Prostate gland (tissue), 2 donors: ENCODE measurements at regions not wholly inside any gene's neighbourhood (a gene's known extent, or its start where the extent isn't known, plus 50 kb on each side); places are given as distances from the start of the nearest gene placed in this dataset.
"Not testable (repeated sequence)": the region's sequence is repeated elsewhere in the genome, so short reads cannot be mapped to it uniquely, and the experiment has no call there.

Experiments used
- DNase-seq: peaks from one replicate; pipeline ENCODE4 v3.0.0-alpha.2; 2019; ENCODE audit warnings: low spot score
- H3K27ac ChIP-seq, 2 donors: fragments of 200-600 bp; sonication (generic); 2 replicates each; pipeline ENCODE4 v1.5.1; 2017 to 2019
- H3K27me3 ChIP-seq: fragments of 200-600 bp; sonication (generic); replicated peaks from 2 replicates; pipeline ENCODE4 v1.5.1; 2019; ENCODE audit not compliant: insufficient read depth
- H3K36me3 ChIP-seq, 2 donors: fragments of 200-600 bp; sonication (generic); 1 replicate in 1 of 2; 2 replicates in 1 of 2; pipeline versions ENCODE4 v1.5.1 to v1.8.1; 2017 to 2019
- H3K4me1 ChIP-seq: fragments of 200-600 bp; sonication (generic); replicated peaks from 2 replicates; pipeline ENCODE4 v1.5.1; 2019
- H3K4me3 ChIP-seq, 2 donors: fragments of 200-600 bp; sonication (generic); 2 replicates each; pipeline ENCODE4 v1.5.1; 2017 to 2019
- H3K9me3 ChIP-seq: fragments of 200-600 bp; sonication (generic); 2 replicates; pipeline ENCODE4 v1.5.1; 2017
- CTCF ChIP-seq, 4 experiments: fragments of 200-600 bp in 2 of 4; fragments of 450-650 bp in 2 of 4; sonication (generic) in 2 of 4; IDR thresholded peaks; 1 replicate in 3 of 4; 2 replicates in 1 of 4; pipeline ENCODE4 v1.5.1; 2016 to 2019; ENCODE audit warnings: antibody characterized with exemption in 4 of 4, mild to moderate bottlenecking in 2 of 4, moderate library complexity in 2 of 4
- POLR2A ChIP-seq: fragments of 450-650 bp; IDR thresholded peaks from one replicate; pipeline ENCODE4 v1.6.1; 2016; ENCODE audit warnings: antibody characterized with exemption, mild to moderate bottlenecking
- POLR2AphosphoS5 ChIP-seq: sonication (generic); formaldehyde crosslinking; IDR thresholded peaks from one replicate; pipeline ENCODE4 v1.6.1; 2017; ENCODE audit warnings: antibody characterized with exemption
- WGBS: methylation state at CpG from one replicate; pipeline ENCODE4 v1.1.5; 2018; 5-methylcytosine and 5-hydroxymethylcytosine counted together
- intact Hi-C: fragments of 100-400 bp; cut with DNase I; formaldehyde crosslinking; loops from one replicate; pipeline ENCODE4 v1.14.2; 2022

GRCh38 chr4:79170077-79170476, 155.8 kb downstream of the NAA11 start:
- no peak for DNase-seq
- TF ChIP-seq POLR2A (no peak), POLR2AphosphoS5 (no peak), CTCF (IDR thresholded peaks at IDR 0.05) (no peak)
- Histone ChIP-seq H3K36me3 (no peaks in the 10 kb centered on the region), H3K9me3 (no peaks in the 10 kb centered on the region), H3K27me3 (no peaks in the 10 kb centered on the region), H3K4me3 (no peak overlapping the region), H3K4me1 (peaks cover 6% of the 10 kb centered on the region), H3K27ac (no peak overlapping the region)
- 100% methylated on average over 1 of the region's 1 CpG for WGBS
- intact Hi-C loops, result loop anchor here (10.0 kb wide), 2 partner anchors 85 to 115 kb away; no protein-coding TSS in a partner anchor

GRCh38 chr4:79164907-79165610, 160.8 kb downstream of the NAA11 start:
- H3K9me3 ChIP-seq, result no peaks in the 10 kb centered on the region
- DNase-seq, result no peak
- H3K4me1 ChIP-seq, result no peaks in the 10 kb centered on the region
- no peaks in the 10 kb centered on the region for H3K36me3 ChIP-seq
- no peak overlapping the region for H3K4me3 ChIP-seq
- no peak overlapping the region for H3K27ac ChIP-seq
- no peaks in the 10 kb centered on the region for H3K27me3 ChIP-seq
- WGBS, result 53% methylated on average over 4 of the region's 4 CpGs
- TF ChIP-seq POLR2AphosphoS5, result no peak
- no peak for TF ChIP-seq POLR2A
- TF ChIP-seq CTCF (IDR thresholded peaks at IDR 0.05), result no peak
- intact Hi-C loops, result no loop called here

- no peak overlapping the region for H3K27ac ChIP-seq
- no peaks in the 10 kb centered on the region for H3K36me3 ChIP-seq
- no peak overlapping the region for H3K4me3 ChIP-seq
- H3K9me3 ChIP-seq, result no peaks in the 10 kb centered on the region
- intact Hi-C loops, result no loop called here
- H3K4me1 ChIP-seq, result no peaks in the 10 kb centered on the region
- no peak for DNase-seq
- TF ChIP-seq POLR2AphosphoS5 (no peak), CTCF (IDR thresholded peaks at IDR 0.05) (no peak), POLR2A (no peak)
- H3K27me3 ChIP-seq, result no peaks in the 10 kb centered on the region
- whole genome bisulfite sequencing, result 75% methylated on average over 4 of the region's 4 CpGs
Measured at GRCh38 chr4:79163981-79164490, 161.8 kb downstream of the NAA11 start.

- intact Hi-C loops, result no loop called here
- TF ChIP-seq POLR2A (no peak), CTCF (IDR thresholded peaks at IDR 0.05) (no peak), POLR2AphosphoS5 (no peak)
- no peaks in the 10 kb centered on the region for H3K4me1 ChIP-seq
- H3K9me3 ChIP-seq, result no peaks in the 10 kb centered on the region
- H3K27me3 ChIP-seq, result no peaks in the 10 kb centered on the region
- no peak overlapping the region for H3K27ac ChIP-seq
- WGBS, result 97% methylated on average over 2 of the region's 2 CpGs
- no peaks in the 10 kb centered on the region for H3K36me3 ChIP-seq
- H3K4me3 ChIP-seq, result no peak overlapping the region
- DNase-seq, result no peak
Measured at GRCh38 chr4:79160962-79161361, 164.9 kb downstream of the NAA11 start.

- WGBS, result 85% methylated on average over 2 of the region's 2 CpGs
- H3K4me3 ChIP-seq, H3K36me3 ChIP-seq, DNase-seq, H3K4me1 ChIP-seq, H3K27me3 ChIP-seq, H3K27ac ChIP-seq, H3K9me3 ChIP-seq, intact Hi-C loops: not testable (repeated sequence)
Measured at GRCh38 chr4:79158705-79159104, 167.2 kb downstream of the NAA11 start.
